Adrenal gland (tissue), 9 donors: ENCODE measurements at regions not wholly inside any gene's neighbourhood (a gene's known extent, or its start where the extent isn't known, plus 50 kb on each side); places are given as distances from the start of the nearest gene placed in this dataset.

ENCODE experiments used
- DNase-seq, 7 donors: peaks; one replicate each; pipeline ENCODE4 v3.0.0-alpha.2; 2019 to 2020
- H3K27ac ChIP-seq, 5 donors: fragments of 200-600 bp; sonication (generic) in 4 of 5; 1 replicate in 3 of 5; 2 replicates in 2 of 5; pipeline versions ENCODE4 v1.5.1 to v1.8.0; 2016 to 2020; ENCODE audit warnings: mild to moderate bottlenecking in 1 of 5
- H3K27me3 ChIP-seq: fragments of 200-600 bp; 2 replicates; pipeline ENCODE4 v1.8.0; 2021
- H3K36me3 ChIP-seq, 2 donors: fragments of 200-600 bp; replicated peaks in 1 of 2; 1 replicate in 1 of 2; 2 replicates in 1 of 2; pipeline versions ENCODE4 v1.5.1 to v1.8.0; 2018 to 2022
- H3K4me1 ChIP-seq, 2 donors: fragments of 200-600 bp; replicated peaks in 1 of 2; 1 replicate in 1 of 2; 2 replicates in 1 of 2; pipeline versions ENCODE4 v1.5.1 to v1.8.0; 2018 to 2021
- H3K4me3 ChIP-seq, 4 donors: fragments of 200-600 bp; sonication (generic) in 3 of 4; one replicate each; pipeline ENCODE4 v1.5.1; 2016 to 2018
- H3K9me3 ChIP-seq, 3 donors: fragments of 200-600 bp; sonication (generic) in 1 of 3; replicated peaks in 1 of 3; 1 replicate in 2 of 3; 2 replicates in 1 of 3; pipeline versions ENCODE4 v1.5.1 to v1.8.0; 2016 to 2021
- CTCF ChIP-seq, 6 experiments: fragments of 450-650 bp in 4 of 6; fragments of 200-600 bp in 2 of 6; sonication (generic) in 1 of 6; IDR thresholded peaks; 1 replicate in 5 of 6; 2 replicates in 1 of 6; pipeline versions ENCODE4 v1.5.1 to v1.8.0; 2016 to 2021; ENCODE audit warnings: antibody characterized with exemption in 6 of 6, mild to moderate bottlenecking in 2 of 6, moderate library complexity in 1 of 6
- POLR2A ChIP-seq, 2 donors: fragments of 450-650 bp; IDR thresholded peaks; one replicate each; pipeline ENCODE4 v1.6.1; 2017; ENCODE audit warnings: antibody characterized with exemption in 2 of 2, mild to moderate bottlenecking in 2 of 2, moderate library complexity in 1 of 2
- WGBS, 4 donors: extraction: QIAGEN DNeasy Blood & Tissue Kit in 2 of 4; methylation state at CpG; one replicate each; pipeline versions ENCODE4 v1.1.5 to v1.1.7; 2013 to 2017; 5-methylcytosine and 5-hydroxymethylcytosine counted together
- intact Hi-C, 2 donors: fragments of 100-400 bp; cut with DNase I; formaldehyde crosslinking; loops; one replicate each; pipeline versions ENCODE4 v1.14.1 to v1.15.0; 2022 to 2023
- donor health status: healthy with polysubstance abuse.
- donor health status: Bipolar disorder and iron deficiency.
- donor health status: DM: yes; HTN: yes; CAD: no.
- donor health status: DM: no; HTN: no; CAD: no.
- donor health status: DM: no; HTN: no; CAD: no.

GRCh38 chr2:200025717-200026116 lies 70.3 kb downstream of the MAIP1 start:
- intact Hi-C loops: no loop called here
- no peak overlapping the region for H3K27ac ChIP-seq
- H3K4me1 ChIP-seq: no peaks in the 10 kb centered on the region
- peak in 5 of 7 donors; percentile 22 to 61 (median 31) for DNase-seq
- 18 to 44% (median 36%) methylated on average over 2 of the region's 2 CpGs for WGBS, 4 donors
- TF ChIP-seq CTCF (IDR thresholded peaks at IDR 0.05) (no peak), POLR2A (IDR thresholded peaks at IDR 0.05) (no peak)
- no peaks in the 10 kb centered on the region for H3K36me3 ChIP-seq
- H3K9me3 ChIP-seq: no peaks in the 10 kb centered on the region
- H3K4me3 ChIP-seq: no peak overlapping the region
- no peaks in the 10 kb centered on the region for H3K27me3 ChIP-seq

- Histone ChIP-seq H3K9me3 (no peaks in the 10 kb centered on the region), H3K4me1 (no peaks in the 10 kb centered on the region), H3K27me3 (no peaks in the 10 kb centered on the region), H3K27ac (no peak overlapping the region), H3K4me3 (no peak overlapping the region), H3K36me3 (no peaks in the 10 kb centered on the region)
- intact Hi-C loops: no loop called here
- TF ChIP-seq POLR2A (IDR thresholded peaks at IDR 0.05) (no peak), CTCF (IDR thresholded peaks at IDR 0.05) (no peak)
- WGBS, 4 donors: 83 to 87% (median 86%) methylated on average over 7 of the region's 7 CpGs
- DNase-seq: no peak
Observed at GRCh38 chr2:200026332-200027230, 71.2 kb downstream of the MAIP1 start.

GRCh38 chr2:200028998-200029397 lies 73.6 kb downstream of the MAIP1 start:
- WGBS, 4 donors: 85 to 98% (median 90%) methylated on average over 1 of the region's 1 CpG
- no peak overlapping the region for H3K4me3 ChIP-seq
- intact Hi-C loops: no loop called here
- H3K4me1 ChIP-seq: no peaks in the 10 kb centered on the region
- no peaks in the 10 kb centered on the region for H3K27me3 ChIP-seq
- no peaks in the 10 kb centered on the region for H3K36me3 ChIP-seq
- no peak for DNase-seq
- TF ChIP-seq POLR2A (IDR thresholded peaks at IDR 0.05): no peak
- TF ChIP-seq CTCF (IDR thresholded peaks at IDR 0.05): no peak
- no peaks in the 10 kb centered on the region for H3K9me3 ChIP-seq
- H3K27ac ChIP-seq: no peak overlapping the region

- H3K27ac ChIP-seq: no peak overlapping the region
- no peaks in the 10 kb centered on the region for H3K27me3 ChIP-seq
- intact Hi-C loops: no loop called here
- no peaks in the 10 kb centered on the region for H3K9me3 ChIP-seq
- no peak for DNase-seq
- H3K4me1 ChIP-seq: no peaks in the 10 kb centered on the region
- WGBS, 4 donors: 83 to 93% (median 89%) methylated on average over 1 of the region's 1 CpG
- no peak overlapping the region for H3K4me3 ChIP-seq
- TF ChIP-seq POLR2A (IDR thresholded peaks at IDR 0.05) (no peak), CTCF (IDR thresholded peaks at IDR 0.05) (no peak)
- H3K36me3 ChIP-seq: no peaks in the 10 kb centered on the region
Observed at GRCh38 chr2:200032895-200033294, 77.5 kb downstream of the MAIP1 start.
